ENCODE measurements at regions not wholly inside any gene's neighbourhood (a gene's known extent, or its start where the extent isn't known, plus 50 kb on each side); places are given as distances from the start of the nearest gene placed in this dataset.

DNA sequence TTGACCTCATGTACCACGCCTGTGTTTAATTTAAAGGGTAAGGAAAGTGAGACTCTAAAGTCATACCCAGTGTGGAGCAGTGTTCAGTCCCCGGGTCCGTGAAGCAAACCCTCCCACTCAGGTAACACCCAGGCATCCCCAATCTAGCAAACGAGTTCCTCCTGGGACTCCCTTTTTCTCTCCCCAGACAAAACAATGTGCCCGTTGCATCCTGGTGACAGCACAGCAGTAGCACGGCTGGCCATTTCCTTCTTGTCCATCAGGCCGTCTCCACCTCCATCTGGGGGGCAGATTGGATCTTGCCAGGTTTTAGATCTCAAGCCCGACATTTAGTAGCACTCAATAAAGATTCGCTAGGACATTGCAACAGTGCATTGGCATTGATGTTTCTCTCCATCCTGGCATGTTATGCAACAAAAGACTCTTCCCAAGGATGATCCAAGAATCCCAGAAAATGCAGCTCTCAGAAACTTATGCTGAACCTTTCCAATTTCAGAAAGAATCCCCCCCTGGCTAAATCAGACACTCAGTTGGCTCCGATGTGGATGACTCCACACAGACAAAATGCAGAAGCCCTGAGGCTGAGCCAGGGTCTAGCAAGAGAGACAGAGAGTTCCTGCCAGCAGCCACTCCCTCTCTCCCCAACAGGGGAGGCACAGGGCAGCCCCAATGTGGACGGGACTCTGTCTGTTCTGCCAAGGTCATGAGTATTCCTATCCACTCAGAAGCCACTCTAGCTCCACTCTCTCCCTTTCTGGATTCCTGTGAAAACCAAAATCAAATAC, 274.5 kb upstream of the MGMT start:
- intact Hi-C loops (cut with micrococcal nuclease): no loop called here

More for the DNA sequence above, 274.5 kb upstream of the MGMT start:
- no peaks in the 10 kb centered on the region for H3K36me3 ChIP-seq (ENCODE audit: control insufficient read depth in 1 of 2, insufficient read depth in 2 of 2, low read length in 2 of 2)
- peaks cover 10 to 22% of the 10 kb centered on the region in 2 experiments; a peak in 2 of 4 replicates for H3K9me3 ChIP-seq (ENCODE audit: control insufficient read depth in 1 of 2, insufficient read depth in 1 of 2, low read depth in 1 of 2, low read length in 2 of 2)
- H3K27me3 ChIP-seq (ENCODE audit: insufficient read depth, low read length): no peaks in the 10 kb centered on the region
- CTCF ChIA-PET: no interaction called here
- H3K4me3 ChIP-seq (replicated peaks in 1 of 2; ENCODE audit: low read depth in 1 of 2, low read length in 2 of 2): no peak overlapping the region
- H3K9me2 ChIP-seq (ENCODE audit: insufficient read depth): no peaks in the 10 kb centered on the region
- H2AFZ ChIP-seq (ENCODE audit: low read depth, low read length, poor library complexity, severe bottlenecking): no peak overlapping the region
- TF ChIP-seq ZBTB33 (IDR thresholded peaks at IDR 0.05; ENCODE audit: extremely low read depth, insufficient replicate concordance, low read length) (no peak), SIN3A (IDR thresholded peaks at IDR 0.05; ENCODE audit: low read depth) (no peak), SRF (IDR thresholded peaks at IDR 0.05; ENCODE audit: low read depth) (no peak), EZH2phosphoT487 (IDR thresholded peaks at IDR 0.05; ENCODE audit: borderline replicate concordance) (no peak), JUND (IDR thresholded peaks at IDR 0.05) (no peak), POLR2AphosphoS5 (IDR thresholded peaks at IDR 0.05; ENCODE audit: low read depth, low read length) (no peak), SP1 (IDR thresholded peaks at IDR 0.05; ENCODE audit: low read depth) (no peak), ELF1 (IDR thresholded peaks at IDR 0.05; ENCODE audit: borderline replicate concordance, low read depth) (no peak), FOSL1 (IDR thresholded peaks at IDR 0.05; ENCODE audit: low read depth) (no peak), ZFX (IDR thresholded peaks at IDR 0.05) (no peak), ZNF274 (IDR thresholded peaks at IDR 0.05; ENCODE audit: low read depth, low read length) (no peak), POLR2A (IDR thresholded peaks at IDR 0.05; ENCODE audit: borderline replicate concordance, extremely low read depth, insufficient read depth, insufficient read length) (no peak), EZH2 (IDR thresholded peaks at IDR 0.05) (no peak), RAD21 (IDR thresholded peaks at IDR 0.05; ENCODE audit: low read depth) (no peak)
- TF ChIP-seq, protein P1, sequence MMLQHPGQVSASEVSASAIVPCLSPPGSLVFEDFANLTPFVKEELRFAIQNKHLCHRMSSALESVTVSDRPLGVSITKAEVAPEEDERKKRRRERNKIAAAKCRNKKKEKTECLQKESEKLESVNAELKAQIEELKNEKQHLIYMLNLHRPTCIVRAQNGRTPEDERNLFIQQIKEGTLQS (IDR thresholded peaks at IDR 0.05): no peak
- TF ChIP-seq, protein P2, sequence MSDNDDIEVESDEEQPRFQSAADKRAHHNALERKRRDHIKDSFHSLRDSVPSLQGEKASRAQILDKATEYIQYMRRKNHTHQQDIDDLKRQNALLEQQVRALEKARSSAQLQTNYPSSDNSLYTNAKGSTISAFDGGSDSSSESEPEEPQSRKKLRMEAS (IDR thresholded peaks at IDR 0.05): no peak
- TF ChIP-seq, protein P3, sequence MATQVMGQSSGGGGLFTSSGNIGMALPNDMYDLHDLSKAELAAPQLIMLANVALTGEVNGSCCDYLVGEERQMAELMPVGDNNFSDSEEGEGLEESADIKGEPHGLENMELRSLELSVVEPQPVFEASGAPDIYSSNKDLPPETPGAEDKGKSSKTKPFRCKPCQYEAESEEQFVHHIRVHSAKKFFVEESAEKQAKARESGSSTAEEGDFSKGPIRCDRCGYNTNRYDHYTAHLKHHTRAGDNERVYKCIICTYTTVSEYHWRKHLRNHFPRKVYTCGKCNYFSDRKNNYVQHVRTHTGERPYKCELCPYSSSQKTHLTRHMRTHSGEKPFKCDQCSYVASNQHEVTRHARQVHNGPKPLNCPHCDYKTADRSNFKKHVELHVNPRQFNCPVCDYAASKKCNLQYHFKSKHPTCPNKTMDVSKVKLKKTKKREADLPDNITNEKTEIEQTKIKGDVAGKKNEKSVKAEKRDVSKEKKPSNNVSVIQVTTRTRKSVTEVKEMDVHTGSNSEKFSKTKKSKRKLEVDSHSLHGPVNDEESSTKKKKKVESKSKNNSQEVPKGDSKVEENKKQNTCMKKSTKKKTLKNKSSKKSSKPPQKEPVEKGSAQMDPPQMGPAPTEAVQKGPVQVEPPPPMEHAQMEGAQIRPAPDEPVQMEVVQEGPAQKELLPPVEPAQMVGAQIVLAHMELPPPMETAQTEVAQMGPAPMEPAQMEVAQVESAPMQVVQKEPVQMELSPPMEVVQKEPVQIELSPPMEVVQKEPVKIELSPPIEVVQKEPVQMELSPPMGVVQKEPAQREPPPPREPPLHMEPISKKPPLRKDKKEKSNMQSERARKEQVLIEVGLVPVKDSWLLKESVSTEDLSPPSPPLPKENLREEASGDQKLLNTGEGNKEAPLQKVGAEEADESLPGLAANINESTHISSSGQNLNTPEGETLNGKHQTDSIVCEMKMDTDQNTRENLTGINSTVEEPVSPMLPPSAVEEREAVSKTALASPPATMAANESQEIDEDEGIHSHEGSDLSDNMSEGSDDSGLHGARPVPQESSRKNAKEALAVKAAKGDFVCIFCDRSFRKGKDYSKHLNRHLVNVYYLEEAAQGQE (IDR thresholded peaks at IDR 0.05; ENCODE audit: low read depth): no peak
- H3K4me2 ChIP-seq (ENCODE audit: low read length): no peak overlapping the region
- POLR2A ChIA-PET: no interaction called here
- RAD21 ChIA-PET (ENCODE audit: low non-redundant PET in 1 of 2, low total read pairs in 2 of 2, uncharacterized antibody in 2 of 2, unreplicated experiment in 2 of 2): no interaction called here
- no peak overlapping the region for H3K9ac ChIP-seq (ENCODE audit: low read length)
- H3K27ac ChIP-seq (ENCODE audit: low read depth, low read length): no peak overlapping the region
- no TSS peak for BruUV-seq (replicated peaks)
- H4K20me1 ChIP-seq (ENCODE audit: insufficient read depth): no peaks in the 10 kb centered on the region
- no peak for ATAC-seq
- no peak for DNase-seq (ENCODE audit: low read depth, low spot score)
- no peaks in the 10 kb centered on the region for H3K4me1 ChIP-seq (ENCODE audit: control insufficient read depth in 1 of 2, insufficient read depth in 2 of 2, low read length in 2 of 2)
- H3K79me2 ChIP-seq (ENCODE audit: insufficient read depth, low read length): no peaks in the 10 kb centered on the region
